Suprapubic skin (tissue), 4 donors: ENCODE measurements at regions not wholly inside any gene's neighbourhood (a gene's known extent, or its start where the extent isn't known, plus 50 kb on each side); places are given as distances from the start of the nearest gene placed in this dataset.

ENCODE experiments used
- CTCF ChIP-seq, 2 donors: fragments of 200-600 bp in 1 of 2; fragments of 450-650 bp in 1 of 2; sonication (generic) in 1 of 2; IDR thresholded peaks; one replicate each; pipeline ENCODE4 v1.5.1; 2016 to 2019; ENCODE audit warnings: antibody characterized with exemption in 2 of 2, mild to moderate bottlenecking in 1 of 2, moderate library complexity in 1 of 2
- EP300 ChIP-seq: sonication (generic); formaldehyde crosslinking; IDR thresholded peaks from one replicate; pipeline ENCODE4 v1.6.1; 2017; ENCODE audit warnings: antibody characterized with exemption
- POLR2A ChIP-seq, 2 donors: fragments of 450-650 bp; IDR thresholded peaks; one replicate each; pipeline ENCODE4 v1.6.1; 2017; ENCODE audit warnings: antibody characterized with exemption in 2 of 2, mild to moderate bottlenecking in 2 of 2, moderate library complexity in 2 of 2
- POLR2AphosphoS5 ChIP-seq, 3 donors: sonication (generic); formaldehyde crosslinking; IDR thresholded peaks; one replicate each; pipeline ENCODE4 v1.6.1; 2017; ENCODE audit warnings: antibody characterized with exemption in 3 of 3

- TF ChIP-seq CTCF (IDR thresholded peaks at IDR 0.05) (no peak), POLR2AphosphoS5 (IDR thresholded peaks at IDR 0.05) (no peak), POLR2A (IDR thresholded peaks at IDR 0.05) (no peak), EP300 (no peak)
Observed at GRCh38 chr10:21209495-21209894, 312.4 kb upstream of the NEBL start.
